ENCODE measurements at regions not wholly inside any gene's neighbourhood (a gene's known extent, or its start where the extent isn't known, plus 50 kb on each side); places are given as distances from the start of the nearest gene placed in this dataset.

GRCh38 chr4:96193061-96193460 is 353.2 kb downstream of the PDHA2 start:
- DNase-seq, result no peak

DNA sequence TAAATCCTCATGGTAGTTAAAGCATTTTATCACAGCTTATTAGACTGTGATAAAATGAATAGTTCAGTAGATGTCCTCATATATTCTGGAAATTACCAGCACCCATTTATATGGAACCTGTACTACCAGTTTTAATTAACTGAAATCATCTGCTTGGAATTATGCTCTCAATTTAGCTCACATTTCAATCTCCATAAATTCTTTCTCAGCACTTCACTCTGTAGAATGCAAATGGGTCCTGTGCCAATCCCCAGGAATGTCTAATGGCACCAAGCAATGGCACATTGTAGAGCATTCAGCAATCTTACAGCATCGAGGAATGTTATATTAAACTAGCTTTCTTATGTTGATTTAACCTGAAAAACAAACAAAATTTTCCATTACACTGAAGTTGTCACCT is 355.1 kb downstream of the PDHA2 start:
- DNase-seq, result no peak

DNA sequence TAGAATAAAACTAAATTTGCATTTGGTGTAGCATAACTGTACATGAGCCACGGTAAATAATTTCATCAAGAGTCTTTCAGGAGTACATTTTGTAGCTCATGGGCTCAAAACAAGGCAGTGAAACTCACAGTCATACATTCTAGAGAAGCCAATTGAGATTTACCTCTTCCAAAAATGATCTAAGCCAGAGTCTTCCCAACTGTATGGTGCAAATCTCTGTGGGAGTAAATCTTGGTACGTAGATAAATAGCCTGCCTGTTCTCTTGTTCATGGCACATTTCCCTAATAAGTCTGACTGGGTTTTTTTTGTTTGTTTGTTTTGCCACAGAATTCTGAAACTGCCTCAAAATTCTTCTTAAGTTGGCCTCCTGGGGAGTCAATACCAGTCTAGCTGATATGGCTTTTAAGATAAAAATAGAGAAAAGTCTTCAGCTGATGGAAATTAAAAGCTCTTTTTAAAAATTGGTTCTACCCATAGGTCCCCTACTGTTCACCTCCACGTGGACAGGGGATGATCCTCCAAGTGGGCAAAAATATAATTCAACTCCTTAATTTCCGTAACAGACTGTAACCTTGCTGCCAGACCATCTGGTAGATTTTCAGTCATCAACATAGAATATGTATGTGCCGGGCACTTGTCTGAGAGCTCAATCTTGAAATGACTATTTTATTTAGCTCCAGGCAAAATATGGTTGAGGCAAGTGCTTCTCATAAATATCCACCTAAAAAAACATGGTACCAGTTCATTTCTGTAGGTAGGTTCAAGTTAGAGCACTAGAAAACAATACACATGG is 365.4 kb downstream of the PDHA2 start:
- peak; percentile 36 to 53 for DNase-seq

- no peak for DNase-seq
Observed at GRCh38 chr4:96227515-96227914, 387.6 kb downstream of the PDHA2 start.

GRCh38 chr4:96228463-96228862 is 388.6 kb downstream of the PDHA2 start:
- DNase-seq, result no peak

GRCh38 chr4:96240041-96240440 is 400.1 kb downstream of the PDHA2 start:
- DNase-seq, result no peak

DNA sequence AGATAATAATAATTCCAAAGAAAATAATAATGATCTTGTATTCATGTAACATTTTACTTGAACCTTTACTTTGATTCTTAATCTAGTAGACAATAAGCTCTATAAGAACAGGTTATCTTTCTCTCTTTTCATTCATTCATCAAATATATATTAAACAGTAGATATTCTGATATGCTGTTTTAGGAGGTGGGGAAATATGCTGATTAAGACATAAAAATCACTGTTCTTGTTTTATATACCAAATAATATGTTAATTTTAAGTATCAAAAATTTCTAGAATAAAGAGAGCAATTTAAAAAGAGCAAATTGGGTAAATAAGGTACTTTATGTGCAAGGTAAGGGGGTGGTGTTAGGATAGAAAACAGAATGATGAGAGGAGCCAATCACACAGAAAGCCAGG is 401.9 kb downstream of the PDHA2 start:
- DNase-seq, result no peak

DNA sequence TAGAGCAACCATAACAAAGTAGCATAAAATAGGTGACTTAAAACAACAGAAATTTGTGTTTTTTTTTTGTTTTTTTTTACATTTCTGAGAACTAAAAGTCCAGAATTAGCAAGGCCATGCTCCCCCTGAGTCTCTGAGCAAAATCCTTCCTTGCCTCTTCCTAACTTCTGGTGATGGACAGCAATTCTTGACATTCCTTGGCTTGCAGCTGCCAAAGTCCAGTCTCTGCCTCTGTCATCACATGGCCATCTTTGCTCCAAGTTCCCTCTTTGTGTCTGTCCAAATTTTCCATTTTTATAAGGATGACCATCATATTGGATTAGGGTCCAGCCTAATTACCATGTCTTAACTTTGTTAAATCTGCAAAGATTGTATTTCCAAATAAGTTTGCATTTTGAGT is 407.2 kb downstream of the PDHA2 start:
- DNase-seq, result no peak

DNA sequence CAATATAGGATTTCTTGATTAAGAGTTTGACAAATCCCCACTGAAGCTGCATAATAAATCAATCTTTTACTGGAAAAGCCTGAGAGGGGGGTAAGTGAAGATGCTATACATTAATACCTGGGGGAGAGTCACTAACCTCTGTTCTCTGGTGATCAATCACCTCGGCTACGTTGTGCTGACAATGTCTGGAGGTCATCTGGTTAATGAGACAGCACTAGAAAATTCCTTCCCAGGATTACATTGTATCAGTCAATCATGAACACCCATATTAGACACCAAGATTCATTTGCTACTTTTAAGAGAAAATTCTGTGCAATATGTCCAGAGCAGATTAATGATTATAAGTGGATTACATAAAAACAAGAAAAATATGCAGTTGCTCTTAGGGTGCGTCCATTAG is 408.3 kb downstream of the PDHA2 start:
- DNase-seq, result no peak

- no peak for DNase-seq
Observed at GRCh38 chr4:96260064-96260682, 420.3 kb downstream of the PDHA2 start.

DNA sequence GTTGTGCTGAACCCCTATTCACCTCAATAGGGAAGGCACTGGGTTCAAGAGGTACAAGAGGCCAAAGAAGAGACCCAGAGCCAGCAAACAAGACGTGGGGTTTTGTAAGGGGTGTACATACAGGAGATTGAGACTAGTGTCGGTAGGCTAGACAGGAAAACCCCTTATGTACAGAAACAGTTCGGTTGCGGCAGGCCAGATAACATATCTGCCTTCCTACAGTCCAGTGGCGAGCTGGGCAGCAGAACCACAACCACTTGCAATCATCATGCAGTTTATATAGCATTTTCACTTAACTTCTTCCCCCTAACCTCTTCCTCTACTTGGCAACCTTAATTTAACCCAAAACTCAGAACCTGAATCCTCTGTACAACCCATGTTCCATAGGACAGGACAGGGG is 422.2 kb downstream of the PDHA2 start:
- DNase-seq, result no peak

DNA sequence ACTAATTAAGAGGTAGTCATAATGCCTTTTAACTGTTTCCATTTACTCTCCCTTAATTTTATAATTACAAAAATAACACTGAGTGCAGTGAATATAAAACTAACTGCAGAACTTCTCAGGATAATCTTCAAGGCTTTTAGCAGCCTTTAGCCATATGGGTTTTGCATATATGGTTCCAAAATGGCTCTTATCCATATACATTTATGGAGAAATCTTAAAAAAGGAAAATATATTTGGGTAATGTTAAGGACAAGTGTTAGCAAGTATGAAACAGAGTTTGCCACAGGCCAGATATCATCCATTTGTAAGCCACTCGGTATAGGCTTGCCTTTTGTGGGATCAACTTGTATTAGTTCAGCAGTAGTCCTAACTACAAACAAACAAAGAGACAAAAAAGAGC is 423.4 kb downstream of the PDHA2 start:
- DNase-seq, result no peak

GRCh38 chr4:96264941-96265463 is 425.1 kb downstream of the PDHA2 start:
- DNase-seq, result no peak

- peak; percentile 70 to 74 for DNase-seq
Observed at GRCh38 chr4:96293806-96294205, 453.9 kb downstream of the PDHA2 start.

- no peak for DNase-seq
Observed at GRCh38 chr4:96295143-96295741, 455.3 kb downstream of the PDHA2 start.

GRCh38 chr4:96301715-96302114 is 461.8 kb downstream of the PDHA2 start:
- DNase-seq, result no peak

DNA sequence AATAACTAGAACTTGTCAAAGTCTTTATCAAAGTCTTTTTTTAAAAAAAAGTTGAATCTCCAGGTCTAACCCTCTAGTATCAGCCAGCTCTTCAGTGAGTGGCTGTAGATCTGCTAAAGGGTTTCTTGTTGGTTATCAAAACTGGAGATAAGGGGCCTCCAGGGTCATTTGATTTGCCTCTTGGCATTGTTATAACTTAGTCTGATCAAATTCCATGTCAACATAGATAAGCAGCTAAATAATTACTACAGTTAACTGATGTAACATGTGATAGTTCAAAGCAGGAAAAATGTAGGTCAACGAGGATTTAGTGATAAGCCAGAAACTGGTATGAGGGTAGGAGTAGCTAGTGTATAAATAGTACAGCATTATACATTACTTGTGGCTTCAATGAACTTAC is 465.1 kb downstream of the PDHA2 start:
- DNase-seq, result peak in 1 of 2 experiments; percentile 26

- DNase-seq, result no peak
Observed at GRCh38 chr4:96312046-96312685, 472.3 kb downstream of the PDHA2 start.

DNA sequence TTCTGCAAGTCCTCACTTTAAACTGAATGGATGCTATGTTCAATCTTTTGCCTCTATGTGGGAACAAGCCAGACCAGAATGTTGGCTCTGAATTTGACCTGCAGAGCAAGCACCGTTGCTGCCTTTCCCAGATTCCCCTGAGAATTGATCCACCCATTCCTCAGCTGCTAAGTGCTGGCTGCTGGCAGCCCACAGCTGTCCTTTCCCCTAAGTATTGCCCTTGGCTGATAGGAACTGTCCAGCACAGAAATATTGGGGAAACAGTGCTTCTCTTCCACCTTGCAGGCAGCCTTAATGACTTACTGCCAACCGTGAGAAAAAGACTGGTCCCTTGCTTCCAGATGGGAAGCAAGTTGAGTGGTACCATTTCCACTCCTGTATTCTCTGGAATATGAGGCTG is 475.9 kb downstream of the PDHA2 start:
- peak in 1 of 2 experiments; percentile 32 for DNase-seq

- DNase-seq, result no peak
Observed at GRCh38 chr4:96316776-96317175, 476.9 kb downstream of the PDHA2 start.

DNA sequence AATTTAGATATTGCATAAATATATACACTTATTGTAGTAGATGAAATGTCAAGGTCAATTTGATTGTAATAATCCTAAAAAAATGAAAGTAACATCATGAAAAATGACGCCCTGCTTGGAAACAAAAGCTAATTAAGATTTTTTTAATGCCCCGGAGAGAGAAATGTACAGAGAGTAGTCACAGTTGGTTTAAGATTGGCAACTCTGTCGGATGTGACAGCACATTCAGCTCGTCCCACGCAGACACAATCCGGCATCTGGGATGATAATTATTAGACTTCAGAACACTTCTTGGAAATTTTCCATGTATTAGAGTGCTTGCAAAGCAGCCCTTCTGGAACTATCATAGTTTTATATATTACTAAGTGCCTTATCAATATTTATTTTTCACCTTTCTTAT is 478.0 kb downstream of the PDHA2 start:
- no peak for DNase-seq

DNA sequence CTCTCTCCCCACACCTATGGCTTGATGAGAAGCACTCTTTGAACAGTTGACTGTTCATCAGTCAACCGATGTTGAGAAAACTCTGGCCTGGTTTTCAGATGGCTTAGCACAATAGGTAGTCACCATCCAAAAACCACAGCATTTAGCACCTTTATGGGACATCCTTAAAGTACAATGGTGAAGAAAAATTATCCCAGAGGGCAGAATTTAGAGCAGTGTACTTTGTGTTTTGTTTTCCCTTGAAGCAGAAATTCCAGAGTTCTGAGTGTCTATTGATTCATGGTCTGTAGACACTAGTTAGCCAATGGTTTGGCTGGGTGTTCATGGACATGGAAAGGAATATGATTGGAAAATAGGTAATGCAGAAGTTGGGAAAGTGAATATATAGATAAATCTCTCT is 487.0 kb downstream of the PDHA2 start:
- no peak for DNase-seq

DNA sequence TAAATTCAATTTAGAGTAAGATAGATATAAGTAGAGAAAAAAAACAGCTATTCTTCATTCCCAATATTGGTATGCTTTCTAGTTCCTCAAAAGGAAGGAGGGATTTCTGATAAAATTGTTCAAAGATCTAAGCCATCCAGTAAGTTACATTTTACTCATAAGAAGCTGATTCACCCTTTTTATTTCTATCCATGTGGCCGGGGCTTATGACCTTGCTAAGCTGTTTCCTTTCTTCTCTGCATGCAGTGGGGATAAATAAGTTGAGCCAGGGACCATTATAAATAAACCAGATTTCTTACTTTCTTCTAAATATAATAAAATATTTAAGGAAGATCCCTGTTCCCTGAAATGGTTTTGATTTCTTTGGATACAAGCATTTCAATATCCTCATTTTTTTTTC is 502.3 kb downstream of the PDHA2 start:
- no peak for DNase-seq
